Astrocyte (in vitro differentiated cells and primary cell): ENCODE measurements at regions not wholly inside any gene's neighbourhood (a gene's known extent, or its start where the extent isn't known, plus 50 kb on each side); places are given as distances from the start of the nearest gene placed in this dataset.

Source experiments
- CTCF ChIP-seq: IDR thresholded peaks from 2 replicates; pipeline ENCODE4 v1.5.1; 2011; ENCODE audit warnings: low read depth, mild to moderate bottlenecking, inconsistent platforms, low read length, moderate library complexity; ENCODE audit not compliant: insufficient read depth
- EZH2 ChIP-seq: IDR thresholded peaks from 2 replicates; pipeline ENCODE4 v1.6.1; 2012; ENCODE audit warnings: mild to moderate bottlenecking, low read length, inconsistent platforms; ENCODE audit not compliant: insufficient read depth

DNA sequence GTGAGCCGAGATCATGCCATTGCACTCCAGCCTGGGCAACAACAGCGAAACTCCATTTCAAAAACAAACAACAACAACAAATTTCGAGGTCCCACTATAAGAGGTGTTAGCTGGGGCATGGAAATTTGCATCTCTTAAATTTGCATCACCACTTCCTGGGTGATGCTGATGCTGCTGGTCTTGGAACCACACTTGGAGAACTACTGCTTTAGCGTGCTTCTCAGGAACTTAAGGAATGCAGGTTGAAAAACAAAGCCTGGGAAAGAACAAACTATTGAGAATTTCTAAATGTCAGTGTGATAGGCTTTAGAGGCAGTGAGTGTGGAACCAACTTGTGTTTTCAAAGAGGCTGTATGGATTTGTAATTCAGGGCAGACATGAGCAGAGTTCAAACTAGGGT is 858.4 kb upstream of the ARPP21 start:
- no peak for TF ChIP-seq CTCF
- no peak for TF ChIP-seq EZH2
